SK-N-SH treated with all-trans-retinoic acid at 6 μM for 48 hours (cell line): ENCODE measurements at regions not wholly inside any gene's neighbourhood (a gene's known extent, or its start where the extent isn't known, plus 50 kb on each side); places are given as distances from the start of the nearest gene placed in this dataset.

Experiments used
- ATAC-seq: fragments of 200-7000 bp; cut with Tn5 transposase; 3 replicates; pipeline ENCODE4 v1.9.1; 2020; ENCODE audit warnings: mild to moderate bottlenecking, moderate library complexity
- ARNTL ChIP-seq: fragments of 450-650 bp; formaldehyde crosslinking; IDR thresholded peaks from 2 replicates; pipeline ENCODE4 v1.5.0; 2020; ENCODE audit warnings: low read depth, mild to moderate bottlenecking, moderate library complexity, borderline replicate concordance
- BACH2 ChIP-seq: fragments of 250-450 bp; sonication (Bioruptor Pico); IDR thresholded peaks from 2 replicates; pipeline ENCODE4 v1.9.0; 2021; ENCODE audit warnings: mild to moderate bottlenecking, borderline replicate concordance
- CREB5 ChIP-seq: fragments of 250-450 bp; sonication (Bioruptor Pico); IDR thresholded peaks from 2 replicates; pipeline ENCODE4 v1.5.1; 2020; ENCODE audit warnings: low read depth, mild to moderate bottlenecking, moderate library complexity
- CSDC2 ChIP-seq: fragments of 250-450 bp; sonication (Bioruptor Pico); IDR thresholded peaks from 2 replicates; pipeline ENCODE4 v1.5.0; 2020; ENCODE audit warnings: mild to moderate bottlenecking, moderate library complexity
- CSRNP3 ChIP-seq: fragments of 250-450 bp; sonication (Bioruptor Pico); IDR thresholded peaks from 2 replicates; pipeline ENCODE4 v1.5.1; 2021; ENCODE audit warnings: mild to moderate bottlenecking, moderate library complexity
- GLIS3 ChIP-seq: fragments of 250-450 bp; sonication (Bioruptor Pico); IDR thresholded peaks from 2 replicates; pipeline ENCODE4 v1.5.0; 2020; ENCODE audit warnings: mild to moderate bottlenecking, moderate library complexity
- ISL1 ChIP-seq: fragments of 250-450 bp; sonication (Bioruptor Pico); IDR thresholded peaks from 2 replicates; pipeline ENCODE4 v2.1.2; 2022; ENCODE audit warnings: mild to moderate bottlenecking, moderate library complexity
- OSR1 ChIP-seq: fragments of 250-450 bp; sonication (Bioruptor Pico); IDR thresholded peaks from 2 replicates; pipeline ENCODE4 v1.8.0; 2022; ENCODE audit warnings: moderate library complexity, mild to moderate bottlenecking, inconsistent platforms
- POU6F1 ChIP-seq: fragments of 250-450 bp; sonication (Bioruptor Pico); IDR thresholded peaks from 2 replicates; pipeline ENCODE4 v1.8.0; 2021; ENCODE audit warnings: low read depth, mild to moderate bottlenecking, moderate library complexity, borderline replicate concordance
- PPARA ChIP-seq: fragments of 250-450 bp; sonication (Bioruptor Pico); IDR thresholded peaks from 2 replicates; pipeline ENCODE4 v1.5.0; 2020; ENCODE audit warnings: mild to moderate bottlenecking, borderline replicate concordance
- RARB ChIP-seq: fragments of 250-450 bp; sonication (Bioruptor Pico); IDR thresholded peaks from 2 replicates; pipeline ENCODE4 v1.8.0; 2021; ENCODE audit warnings: mild to moderate bottlenecking, moderate library complexity
- SNAI2 ChIP-seq: fragments of 250-450 bp; sonication (Bioruptor Pico); IDR thresholded peaks from 2 replicates; pipeline ENCODE4 v1.5.0; 2020; ENCODE audit warnings: mild to moderate bottlenecking, moderate library complexity
- TCF4 ChIP-seq: fragments of 250-450 bp; sonication (Bioruptor Pico); IDR thresholded peaks from 2 replicates; pipeline ENCODE4 v1.8.0; 2021; ENCODE audit warnings: mild to moderate bottlenecking, moderate library complexity, borderline replicate concordance
- TOX ChIP-seq: fragments of 250-450 bp; sonication (Bioruptor Pico); IDR thresholded peaks from 2 replicates; pipeline ENCODE4 v1.8.0; 2021; ENCODE audit warnings: mild to moderate bottlenecking, moderate library complexity, borderline replicate concordance
- ZC3H10 ChIP-seq: fragments of 250-450 bp; sonication (Bioruptor Pico); IDR thresholded peaks from 2 replicates; pipeline ENCODE4 v1.5.1; 2021; ENCODE audit warnings: mild to moderate bottlenecking, moderate library complexity
- ZFP3 ChIP-seq: fragments of 250-450 bp; sonication (Bioruptor Pico); IDR thresholded peaks from 2 replicates; pipeline ENCODE4 v1.5.0; 2020; ENCODE audit warnings: mild to moderate bottlenecking, moderate library complexity
- ZFP30 ChIP-seq: fragments of 450-650 bp; formaldehyde crosslinking; IDR thresholded peaks from 2 replicates; pipeline ENCODE4 v1.5.0; 2022; ENCODE audit warnings: mild to moderate bottlenecking, moderate library complexity
- ZNF565 ChIP-seq: fragments of 450-650 bp; formaldehyde crosslinking; conservative IDR thresholded peaks from 2 replicates; pipeline ENCODE4 v1.5.0; 2020; ENCODE audit warnings: low read depth, mild to moderate bottlenecking, moderate library complexity
- ZNF70 ChIP-seq: fragments of 450-650 bp; formaldehyde crosslinking; IDR thresholded peaks from 2 replicates; pipeline ENCODE4 v1.5.0; 2020; ENCODE audit warnings: mild to moderate bottlenecking, moderate library complexity
- ZNF8 ChIP-seq: fragments of 450-650 bp; formaldehyde crosslinking; IDR thresholded peaks from 2 replicates; pipeline ENCODE4 v1.5.0; 2020; ENCODE audit warnings: mild to moderate bottlenecking, moderate library complexity
- TF ChIP-seq, protein P1 (sequence below): fragments of 250-450 bp; sonication (Bioruptor Pico); IDR thresholded peaks from 2 replicates; pipeline ENCODE4 v1.8.0; 2020; ENCODE audit warnings: mild to moderate bottlenecking, moderate library complexity, borderline replicate concordance

GRCh38 chr16:8376858-8377257 is 213.5 kb downstream of the TMEM114 start:
- no peak for ATAC-seq
- TF ChIP-seq ZNF70 (CRISPR knock-in tag) (no peak), PPARA (CRISPR knock-in tag) (no peak)

- ATAC-seq, result no peak
- no peak for TF ChIP-seq ZC3H10 (CRISPR knock-in tag)
- no peak for TF ChIP-seq GLIS3 (CRISPR knock-in tag)
- TF ChIP-seq TCF4, result no peak
These were observed 213.9 kb downstream of the TMEM114 start for GRCh38 chr16:8376430-8376829.

- ATAC-seq, result no peak
- TF ChIP-seq SNAI2 (CRISPR knock-in tag) (no peak), ISL1 (no peak), POU6F1 (CRISPR knock-in tag) (no peak), CREB5 (no peak), ZNF70 (CRISPR knock-in tag) (no peak), TCF4 (no peak), CSDC2 (no peak), ZNF565 (CRISPR knock-in tag) (no peak)
These were observed 215.1 kb downstream of the TMEM114 start for GRCh38 chr16:8375232-8375587.

DNA sequence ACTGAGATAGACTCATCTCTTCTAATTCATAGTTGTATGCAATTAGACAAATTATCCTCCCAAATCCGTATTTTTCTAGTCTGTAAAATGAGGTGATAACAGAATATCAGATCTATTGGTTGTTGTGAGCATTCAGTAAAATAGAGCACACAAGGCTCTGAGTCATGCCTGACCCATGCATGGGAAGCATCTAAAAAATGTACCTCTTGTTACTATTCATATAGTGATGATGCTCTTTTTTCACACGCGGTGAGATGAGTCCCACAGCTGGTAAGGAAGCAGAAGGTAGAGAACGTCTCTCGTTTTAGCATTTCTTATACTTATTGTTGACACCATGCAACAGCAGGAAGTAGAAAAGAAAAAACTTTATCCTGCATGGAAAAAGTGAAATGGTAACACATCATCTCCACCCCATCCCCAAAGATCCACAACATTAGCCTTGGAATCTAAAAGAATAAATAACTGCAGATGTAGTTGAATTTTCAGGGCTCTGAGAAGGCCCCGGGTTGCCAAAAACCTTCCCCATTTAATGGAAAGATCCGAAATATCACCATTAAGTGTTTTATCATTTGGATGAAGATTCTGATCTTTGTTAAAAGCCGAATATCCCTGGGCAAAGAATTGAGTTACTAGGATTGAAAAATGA is 215.6 kb downstream of the TMEM114 start:
- no peak for ATAC-seq
- no peak for TF ChIP-seq OSR1

DNA sequence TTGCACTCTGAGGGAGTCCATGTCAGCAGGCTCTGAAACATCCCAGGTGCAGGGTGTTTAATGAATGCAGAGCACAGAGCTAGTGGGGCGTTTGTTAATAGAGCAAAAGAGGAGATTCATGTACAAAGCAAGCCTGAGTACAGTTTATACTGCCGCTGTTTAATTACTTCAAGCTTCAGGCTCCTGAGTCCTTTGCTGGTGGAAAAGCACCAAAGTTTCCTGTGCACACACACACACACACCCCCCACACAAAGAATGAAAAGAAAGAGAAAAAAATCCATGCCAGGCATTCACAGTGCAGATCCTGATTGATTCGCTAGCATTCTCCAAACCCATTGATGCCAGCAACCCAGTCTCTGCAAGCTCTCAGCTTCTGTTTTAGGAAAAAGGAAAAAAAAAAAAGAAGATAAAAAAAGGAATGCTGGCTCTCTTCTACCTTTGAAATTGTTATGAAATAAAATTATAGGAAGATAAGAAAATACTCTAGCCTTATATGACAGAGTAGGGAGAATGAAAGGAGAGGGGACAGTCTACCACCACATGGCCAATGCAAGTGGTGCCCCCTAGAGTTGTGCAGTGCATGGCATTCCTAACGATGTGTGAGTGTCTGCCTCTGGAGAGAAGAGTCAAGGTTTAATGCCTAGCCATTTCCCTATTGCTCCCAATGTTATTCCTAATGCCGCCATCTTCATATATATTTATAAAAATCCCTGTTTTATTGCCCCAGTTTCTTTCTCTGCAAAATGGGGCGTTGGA is 216.5 kb downstream of the TMEM114 start:
- TF ChIP-seq ZFP3 (CRISPR knock-in tag) (no peak), CREB5 (no peak), RARB (no peak), OSR1 (no peak), POU6F1 (CRISPR knock-in tag) (no peak), ZNF8 (CRISPR knock-in tag) (no peak), SNAI2 (CRISPR knock-in tag) (no peak), ARNTL (no peak), ZFP30 (CRISPR knock-in tag) (no peak), ZNF565 (CRISPR knock-in tag) (no peak), GLIS3 (CRISPR knock-in tag) (no peak), BACH2 (CRISPR knock-in tag) (no peak), PPARA (CRISPR knock-in tag) (no peak), TOX (CRISPR knock-in tag) (no peak), TCF4 (no peak), CSRNP3 (CRISPR knock-in tag) (no peak), CSDC2 (no peak)
- TF ChIP-seq, protein P1, sequence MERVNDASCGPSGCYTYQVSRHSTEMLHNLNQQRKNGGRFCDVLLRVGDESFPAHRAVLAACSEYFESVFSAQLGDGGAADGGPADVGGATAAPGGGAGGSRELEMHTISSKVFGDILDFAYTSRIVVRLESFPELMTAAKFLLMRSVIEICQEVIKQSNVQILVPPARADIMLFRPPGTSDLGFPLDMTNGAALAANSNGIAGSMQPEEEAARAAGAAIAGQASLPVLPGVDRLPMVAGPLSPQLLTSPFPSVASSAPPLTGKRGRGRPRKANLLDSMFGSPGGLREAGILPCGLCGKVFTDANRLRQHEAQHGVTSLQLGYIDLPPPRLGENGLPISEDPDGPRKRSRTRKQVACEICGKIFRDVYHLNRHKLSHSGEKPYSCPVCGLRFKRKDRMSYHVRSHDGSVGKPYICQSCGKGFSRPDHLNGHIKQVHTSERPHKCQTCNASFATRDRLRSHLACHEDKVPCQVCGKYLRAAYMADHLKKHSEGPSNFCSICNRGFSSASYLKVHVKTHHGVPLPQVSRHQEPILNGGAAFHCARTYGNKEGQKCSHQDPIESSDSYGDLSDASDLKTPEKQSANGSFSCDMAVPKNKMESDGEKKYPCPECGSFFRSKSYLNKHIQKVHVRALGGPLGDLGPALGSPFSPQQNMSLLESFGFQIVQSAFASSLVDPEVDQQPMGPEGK, result no peak
- ATAC-seq, result no peak
